ENCODE measurements at regions not wholly inside any gene's neighbourhood (a gene's known extent, or its start where the extent isn't known, plus 50 kb on each side); places are given as distances from the start of the nearest gene placed in this dataset.

- no peak for DNase-seq (ENCODE audit: low spot score)
- TF ChIP-seq CTCF (IDR thresholded peaks at IDR 0.05; ENCODE audit: extremely low read depth, missing control alignments) = no peak
Measured at GRCh38 chr6:149179431-149179830, 138.1 kb upstream of the TAB2 start.

- no peak for TF ChIP-seq CTCF (IDR thresholded peaks at IDR 0.05; ENCODE audit: extremely low read depth, missing control alignments)
- DNase-seq (ENCODE audit: low spot score) = no peak
Measured at GRCh38 chr6:149181304-149181703, 136.2 kb upstream of the TAB2 start.

- TF ChIP-seq CTCF (IDR thresholded peaks at IDR 0.05; ENCODE audit: extremely low read depth, missing control alignments) = no peak
- no peak for DNase-seq (ENCODE audit: low spot score)
Measured at GRCh38 chr6:149182262-149182661, 135.2 kb upstream of the TAB2 start.

GRCh38 chr6:149184523-149184922 is 133.0 kb upstream of the TAB2 start:
- no peak for DNase-seq (ENCODE audit: low spot score)
- TF ChIP-seq CTCF (IDR thresholded peaks at IDR 0.05; ENCODE audit: extremely low read depth, missing control alignments) = no peak

- TF ChIP-seq CTCF (IDR thresholded peaks at IDR 0.05; ENCODE audit: extremely low read depth, missing control alignments) = no peak
Measured at GRCh38 chr6:149185799-149186357, 131.6 kb upstream of the TAB2 start.

DNA sequence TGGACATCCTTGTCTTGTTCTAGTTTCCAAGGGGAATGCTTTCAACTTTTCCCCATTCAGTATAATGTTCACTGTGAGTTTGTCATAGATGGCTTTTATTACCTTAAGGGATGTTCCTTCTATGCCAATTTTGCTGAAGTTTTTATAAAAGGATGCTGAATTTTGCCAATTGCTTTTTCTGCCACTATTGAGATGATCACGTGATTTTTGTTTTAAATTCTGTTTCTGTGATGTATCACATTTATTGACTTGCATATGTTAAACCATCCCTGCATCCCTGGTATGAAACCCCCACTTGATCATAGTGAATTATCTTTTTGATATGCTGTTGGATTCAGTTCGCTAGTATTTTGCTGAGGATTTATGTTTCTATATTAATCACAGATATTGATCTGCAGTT is 130.6 kb upstream of the TAB2 start:
- no peak for DNase-seq (ENCODE audit: low spot score)
- no peak for TF ChIP-seq CTCF (IDR thresholded peaks at IDR 0.05; ENCODE audit: extremely low read depth, missing control alignments)

More at GRCh38 chr6:149185799-149186357, 131.6 kb upstream of the TAB2 start:
- no peak for DNase-seq (ENCODE audit: low spot score)

DNA sequence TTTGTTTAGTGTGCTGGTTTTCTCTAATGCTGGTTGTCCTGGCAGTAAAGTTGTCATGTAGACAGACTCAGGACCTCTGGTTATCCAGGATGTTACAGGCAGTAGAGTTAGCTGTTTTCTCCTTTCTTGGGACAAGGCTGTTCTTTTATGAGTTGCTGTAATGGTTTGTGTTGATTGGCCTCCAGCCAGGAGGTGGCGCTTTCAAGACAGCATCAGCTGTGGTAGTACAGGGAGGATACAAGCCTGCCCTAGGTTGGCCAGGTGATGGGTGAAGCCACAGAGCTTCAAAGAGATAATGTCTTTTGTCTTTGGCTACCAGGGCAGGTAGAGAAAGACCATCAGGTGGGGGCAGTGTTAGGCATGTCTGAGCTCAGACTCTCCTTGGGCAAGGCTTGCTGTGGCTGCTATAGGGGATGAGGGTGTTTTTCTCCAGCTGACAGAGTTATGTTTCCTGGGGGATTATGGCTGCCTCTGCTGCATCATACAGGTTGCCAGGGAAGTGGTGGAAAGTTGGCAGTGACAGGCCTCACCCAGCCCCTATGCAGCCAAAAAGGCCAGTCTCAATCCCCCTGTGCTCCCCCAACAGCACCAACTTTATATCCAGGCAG is 127.2 kb upstream of the TAB2 start:
- no peak for DNase-seq (ENCODE audit: low spot score)
- peak; percentile 45 for TF ChIP-seq CTCF (IDR thresholded peaks at IDR 0.05; ENCODE audit: extremely low read depth, missing control alignments)
